HUES48 (cell line): ENCODE measurements at regions not wholly inside any gene's neighbourhood (a gene's known extent, or its start where the extent isn't known, plus 50 kb on each side); places are given as distances from the start of the nearest gene placed in this dataset.

Experiments
- H3K27ac ChIP-seq: one replicate; pipeline ENCODE4 v1.7.0; 2013; ENCODE audit warnings: low read depth, low read length, inconsistent platforms
- H3K27me3 ChIP-seq: 2 replicates; pipeline ENCODE4 v1.6.1; 2013; ENCODE audit warnings: mild to moderate bottlenecking, low read length; ENCODE audit not compliant: control insufficient read depth, insufficient read depth
- H3K36me3 ChIP-seq: 2 replicates; pipeline ENCODE4 v1.6.1; 2013; ENCODE audit warnings: low read length; ENCODE audit not compliant: control insufficient read depth, insufficient read depth
- H3K4me1 ChIP-seq: 2 replicates; pipeline ENCODE4 v1.6.1; 2013; ENCODE audit warnings: mild to moderate bottlenecking, low read length; ENCODE audit not compliant: control insufficient read depth, insufficient read depth
- H3K4me3 ChIP-seq: 2 replicates; pipeline ENCODE4 v1.5.1; 2013; ENCODE audit warnings: mild to moderate bottlenecking, low read depth, low read length
- H3K9ac ChIP-seq: 2 replicates; pipeline ENCODE4 v1.6.1; 2013; ENCODE audit warnings: mild to moderate bottlenecking, low read depth, low read length, moderate library complexity
- H3K9me3 ChIP-seq: 2 replicates; pipeline ENCODE4 v1.6.1; 2013; ENCODE audit warnings: low read length; ENCODE audit not compliant: control insufficient read depth, insufficient read depth

DNA sequence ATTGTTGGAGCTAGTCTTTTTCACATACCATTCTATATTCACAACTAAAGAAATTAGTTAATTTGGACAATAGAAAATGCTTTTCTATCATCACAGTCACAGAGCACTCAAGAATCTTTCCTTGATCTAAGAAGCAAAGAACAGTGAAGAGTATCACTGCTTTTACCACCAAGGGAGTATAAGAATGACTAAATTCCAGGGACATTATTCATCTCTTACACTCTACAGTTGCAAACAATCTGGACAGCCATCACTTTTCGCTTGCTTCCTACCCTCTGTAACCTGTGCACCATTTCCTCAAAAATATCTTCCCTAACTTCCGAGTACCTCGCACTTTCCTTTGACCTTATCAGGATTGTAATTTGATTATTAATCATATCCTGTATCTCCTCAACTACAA, 359.5 kb upstream of the TMCO5A start:
- Histone ChIP-seq H3K4me3 (no peak overlapping the region), H3K27me3 (no peaks in the 10 kb centered on the region), H3K36me3 (no peaks in the 10 kb centered on the region), H3K9me3 (no peaks in the 10 kb centered on the region), H3K9ac (no peak overlapping the region), H3K4me1 (no peaks in the 10 kb centered on the region), H3K27ac (no peak overlapping the region)

DNA sequence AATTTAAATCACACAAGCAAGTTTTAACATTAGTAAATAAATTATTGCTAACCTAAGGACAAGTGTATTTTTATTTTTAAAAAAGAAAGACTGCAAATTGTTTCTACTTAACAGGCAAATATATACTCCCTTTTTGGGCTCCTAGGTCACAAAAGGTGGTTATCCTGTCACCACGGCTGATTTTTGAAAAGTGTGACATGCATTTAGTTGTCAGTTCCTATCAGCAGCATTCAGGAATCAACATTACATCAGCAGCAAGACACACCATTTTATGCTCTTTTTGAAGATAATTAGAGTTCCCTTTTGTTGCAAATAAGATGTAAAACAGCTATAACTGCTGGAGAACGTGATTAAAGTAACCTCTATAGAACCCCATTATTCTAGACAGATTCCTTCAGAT, 357.5 kb upstream of the TMCO5A start:
- peaks cover 5% of the 10 kb centered on the region; the same call in 1 of the 2 replicates for H3K9me3 ChIP-seq
- no peaks in the 10 kb centered on the region for H3K4me1 ChIP-seq
- H3K36me3 ChIP-seq = no peaks in the 10 kb centered on the region
- H3K4me3 ChIP-seq = no peak overlapping the region
- no peak overlapping the region for H3K9ac ChIP-seq
- no peak overlapping the region for H3K27ac ChIP-seq
- H3K27me3 ChIP-seq = no peaks in the 10 kb centered on the region

DNA sequence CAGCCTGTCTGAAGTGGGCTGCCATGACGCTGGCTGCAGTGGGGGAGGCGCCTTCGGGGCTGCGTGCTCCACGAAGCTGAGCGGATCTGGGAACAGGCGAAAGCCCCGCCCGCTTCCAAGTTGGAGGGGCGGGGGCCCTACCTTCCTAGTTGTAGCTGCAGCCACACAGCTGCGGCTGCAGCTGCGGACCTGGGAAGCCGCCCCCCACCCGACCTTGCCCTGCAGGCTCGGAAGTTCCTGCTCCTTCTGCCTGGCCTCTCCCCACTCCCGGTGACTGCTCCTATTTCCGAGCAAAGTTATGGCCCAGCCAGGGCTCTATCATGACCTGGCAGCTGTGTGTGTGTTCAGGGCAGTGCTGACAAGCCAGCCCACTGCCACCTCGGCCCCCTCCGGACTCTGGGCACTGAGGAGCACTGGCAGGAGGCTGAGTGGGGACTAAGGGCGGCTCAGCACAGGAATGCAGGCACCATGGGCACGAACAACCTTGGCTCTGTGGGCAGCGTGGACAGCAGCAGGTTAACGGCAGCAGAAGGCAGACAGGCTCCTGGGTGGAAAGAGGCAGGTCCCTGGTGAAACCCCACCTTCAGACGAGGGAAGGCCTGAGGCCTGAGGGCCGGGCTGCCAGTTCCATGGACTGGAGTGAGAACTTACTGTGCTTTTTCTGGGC, 352.4 kb upstream of the TMCO5A start:
- Histone ChIP-seq H3K9me3 (peaks cover 15% of the 10 kb centered on the region), H3K9ac (no peak overlapping the region), H3K27me3 (no peaks in the 10 kb centered on the region), H3K36me3 (no peaks in the 10 kb centered on the region), H3K27ac (no peak overlapping the region), H3K4me3 (no peak overlapping the region), H3K4me1 (no peaks in the 10 kb centered on the region)

DNA sequence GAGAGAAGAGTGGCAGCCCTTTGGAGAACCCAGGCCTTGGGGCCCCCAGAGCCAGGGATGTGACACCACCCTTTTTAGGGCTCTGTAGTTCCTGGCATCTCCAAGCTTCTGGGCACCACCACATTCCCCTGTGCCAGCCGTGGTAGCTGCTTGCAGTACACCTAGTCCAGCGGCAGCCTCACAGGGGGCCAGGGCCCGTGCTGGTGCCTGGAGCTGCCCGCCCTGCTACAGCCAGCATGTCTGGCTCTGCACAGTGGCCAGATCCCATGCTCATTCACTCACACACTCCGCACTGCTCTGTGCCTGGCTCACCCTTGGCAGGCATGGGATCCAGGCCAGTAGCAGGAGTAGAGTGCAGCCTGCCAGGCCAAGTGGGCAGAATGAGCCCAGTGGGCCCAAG, 351.6 kb upstream of the TMCO5A start:
- no peaks in the 10 kb centered on the region for H3K36me3 ChIP-seq
- H3K27ac ChIP-seq = no peak overlapping the region
- H3K9me3 ChIP-seq = peaks cover 15% of the 10 kb centered on the region
- H3K27me3 ChIP-seq = no peaks in the 10 kb centered on the region
- H3K4me1 ChIP-seq = no peaks in the 10 kb centered on the region
- H3K4me3 ChIP-seq = no peak overlapping the region
- H3K9ac ChIP-seq = no peak overlapping the region

DNA sequence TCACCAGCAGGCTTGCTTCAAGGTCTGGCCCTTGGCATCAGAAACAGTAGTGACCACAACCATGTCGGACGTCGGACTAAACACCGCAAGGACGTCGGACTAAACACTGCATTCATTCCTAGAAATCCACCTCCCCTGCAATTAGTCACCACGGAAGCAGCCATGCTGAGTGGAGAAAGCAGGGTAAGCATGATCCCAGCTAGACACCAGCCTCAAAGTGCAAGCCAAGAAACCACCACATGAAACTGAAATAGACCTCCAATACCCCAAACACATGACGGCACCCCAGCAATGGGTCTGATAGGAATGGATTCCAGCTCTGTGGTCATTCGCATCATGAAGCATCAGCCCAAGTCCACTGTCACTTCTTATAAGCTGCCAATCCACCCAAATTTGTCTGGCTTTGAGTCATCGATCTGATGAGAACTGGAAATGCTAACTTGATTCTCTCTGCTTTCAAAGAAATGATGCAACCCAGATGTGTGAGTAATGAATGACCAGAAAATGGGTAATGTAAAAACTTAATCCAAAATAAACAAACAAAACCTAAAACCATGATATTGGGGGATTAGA, 348.3 kb upstream of the TMCO5A start:
- H3K27ac ChIP-seq = no peak overlapping the region
- no peak overlapping the region for H3K9ac ChIP-seq
- H3K36me3 ChIP-seq = no peaks in the 10 kb centered on the region
- H3K4me3 ChIP-seq = no peak overlapping the region
- H3K27me3 ChIP-seq = no peaks in the 10 kb centered on the region
- no peaks in the 10 kb centered on the region for H3K4me1 ChIP-seq
- H3K9me3 ChIP-seq = peaks cover 15% of the 10 kb centered on the region

DNA sequence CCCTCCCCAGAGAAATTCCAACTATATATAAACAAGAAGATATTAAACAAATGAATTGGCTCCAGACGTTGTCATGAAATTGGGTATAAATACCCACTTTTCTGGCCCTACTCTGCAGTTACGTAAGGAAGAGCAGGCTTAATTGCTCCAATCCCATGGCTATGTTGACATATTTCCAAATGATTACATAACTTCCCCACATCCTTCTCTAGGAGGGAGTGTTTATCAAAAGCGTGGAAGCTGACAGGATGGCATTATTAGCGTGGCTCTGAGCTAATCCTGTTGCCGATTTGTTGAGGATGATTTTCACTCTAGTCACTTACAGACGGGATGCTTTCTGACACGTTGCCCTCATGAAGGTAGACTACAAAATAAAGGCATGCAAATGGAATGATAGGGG, 347.5 kb upstream of the TMCO5A start:
- no peaks in the 10 kb centered on the region for H3K4me1 ChIP-seq
- H3K36me3 ChIP-seq = no peaks in the 10 kb centered on the region
- H3K9me3 ChIP-seq = peaks cover 10% of the 10 kb centered on the region
- no peak overlapping the region for H3K4me3 ChIP-seq
- no peak overlapping the region for H3K9ac ChIP-seq
- no peaks in the 10 kb centered on the region for H3K27me3 ChIP-seq
- H3K27ac ChIP-seq = no peak overlapping the region

DNA sequence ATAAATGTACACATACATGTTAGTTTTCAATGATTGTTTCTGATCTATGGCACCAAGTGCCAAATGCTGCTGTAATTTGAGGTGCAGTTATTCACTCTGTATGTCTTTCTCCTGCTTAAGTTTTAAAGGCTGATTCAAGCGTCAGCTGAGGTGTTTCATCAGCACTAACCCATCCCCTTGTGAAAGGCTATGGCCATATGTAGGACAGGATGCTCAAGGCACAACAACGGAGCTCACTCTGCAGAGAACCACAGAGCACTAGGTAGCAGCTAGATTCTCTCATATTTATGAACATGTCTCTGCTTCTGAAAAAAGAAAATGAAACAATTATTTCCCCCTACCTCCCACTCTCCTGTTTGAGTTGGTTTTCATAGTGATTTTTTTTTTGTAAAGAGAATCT, 340.0 kb upstream of the TMCO5A start:
- H3K4me1 ChIP-seq = no peaks in the 10 kb centered on the region
- H3K9me3 ChIP-seq = no peaks in the 10 kb centered on the region
- no peaks in the 10 kb centered on the region for H3K27me3 ChIP-seq
- H3K9ac ChIP-seq = no peak overlapping the region
- no peak overlapping the region for H3K27ac ChIP-seq
- no peaks in the 10 kb centered on the region for H3K36me3 ChIP-seq
- no peak overlapping the region for H3K4me3 ChIP-seq

DNA sequence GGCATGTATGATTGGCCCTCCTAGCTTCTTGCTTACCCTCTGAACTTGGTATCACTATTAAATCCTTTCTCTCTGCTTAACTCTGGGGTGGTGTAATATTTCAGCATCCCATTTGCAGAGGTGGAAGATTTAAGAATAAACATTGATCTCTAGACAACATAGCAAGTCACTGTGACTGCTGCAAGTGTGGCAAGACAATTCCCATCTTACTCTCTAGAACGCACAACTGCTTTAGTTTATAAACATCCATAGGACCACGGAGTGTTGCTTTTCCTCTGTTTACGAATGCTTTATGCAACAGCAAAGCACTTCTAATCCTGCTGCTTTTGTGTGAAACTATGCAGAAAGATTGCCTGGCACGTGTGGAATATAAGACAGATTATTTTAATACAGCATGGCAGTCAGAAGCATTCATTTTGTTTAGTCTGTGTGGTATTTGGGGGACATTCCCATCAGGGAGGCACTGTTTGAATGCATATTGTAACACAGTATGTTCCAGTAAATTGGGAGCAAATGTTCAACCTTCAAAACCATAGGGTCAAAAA, 338.9 kb upstream of the TMCO5A start:
- no peak overlapping the region for H3K4me3 ChIP-seq
- no peak overlapping the region for H3K9ac ChIP-seq
- no peaks in the 10 kb centered on the region for H3K9me3 ChIP-seq
- H3K36me3 ChIP-seq = no peaks in the 10 kb centered on the region
- H3K27ac ChIP-seq = no peak overlapping the region
- H3K27me3 ChIP-seq = no peaks in the 10 kb centered on the region
- no peaks in the 10 kb centered on the region for H3K4me1 ChIP-seq

DNA sequence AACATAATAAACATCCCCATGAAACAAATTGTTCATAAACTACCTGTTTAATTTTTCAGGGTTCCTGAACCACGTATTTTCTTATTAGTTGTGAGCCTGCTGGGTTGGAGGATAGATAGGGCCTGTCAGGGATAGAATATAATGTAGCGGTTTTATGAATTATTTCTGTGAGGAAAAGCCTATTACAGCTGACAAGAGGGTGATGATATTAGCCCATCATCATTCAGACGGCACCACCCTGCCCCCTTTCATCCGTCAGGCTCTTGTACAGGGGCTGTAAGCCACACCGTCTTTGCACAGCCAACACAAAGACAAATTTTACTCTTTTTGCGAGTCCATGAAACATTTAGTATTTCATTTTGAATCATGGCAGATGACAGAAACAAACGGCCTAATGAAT, 335.3 kb upstream of the TMCO5A start:
- no peaks in the 10 kb centered on the region for H3K4me1 ChIP-seq
- no peaks in the 10 kb centered on the region for H3K9me3 ChIP-seq
- no peak overlapping the region for H3K4me3 ChIP-seq
- H3K27me3 ChIP-seq = no peaks in the 10 kb centered on the region
- no peak overlapping the region for H3K27ac ChIP-seq
- no peaks in the 10 kb centered on the region for H3K36me3 ChIP-seq
- H3K9ac ChIP-seq = no peak overlapping the region

DNA sequence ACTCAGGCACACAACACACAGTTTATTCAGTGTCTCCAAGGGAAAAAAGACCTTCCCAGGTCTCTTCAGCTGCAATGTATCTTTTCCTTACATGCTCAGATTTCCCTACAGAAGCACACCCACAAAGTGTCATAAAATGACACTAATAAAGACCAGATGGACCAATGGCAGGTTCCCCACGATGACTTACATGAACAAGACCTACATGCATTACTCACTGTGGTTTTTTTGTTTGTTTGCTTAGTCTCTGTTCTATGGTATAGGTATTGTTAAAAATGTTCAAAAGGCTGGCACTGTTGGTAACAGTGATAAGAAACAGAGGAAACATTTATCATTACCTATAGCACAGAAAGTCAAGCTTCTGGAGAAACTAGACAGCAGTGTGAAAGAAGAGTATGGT, 318.2 kb upstream of the TMCO5A start:
- Histone ChIP-seq H3K27ac (no peak overlapping the region), H3K4me1 (0 out of 2 replicates have a peak, but pooled peaks cover 2% of the 10 kb centered on the region), H3K9ac (no peak overlapping the region), H3K9me3 (no peaks in the 10 kb centered on the region), H3K27me3 (0 out of 2 replicates have a peak, but pooled peaks cover 4% of the 10 kb centered on the region), H3K36me3 (no peaks in the 10 kb centered on the region), H3K4me3 (no peak overlapping the region)

DNA sequence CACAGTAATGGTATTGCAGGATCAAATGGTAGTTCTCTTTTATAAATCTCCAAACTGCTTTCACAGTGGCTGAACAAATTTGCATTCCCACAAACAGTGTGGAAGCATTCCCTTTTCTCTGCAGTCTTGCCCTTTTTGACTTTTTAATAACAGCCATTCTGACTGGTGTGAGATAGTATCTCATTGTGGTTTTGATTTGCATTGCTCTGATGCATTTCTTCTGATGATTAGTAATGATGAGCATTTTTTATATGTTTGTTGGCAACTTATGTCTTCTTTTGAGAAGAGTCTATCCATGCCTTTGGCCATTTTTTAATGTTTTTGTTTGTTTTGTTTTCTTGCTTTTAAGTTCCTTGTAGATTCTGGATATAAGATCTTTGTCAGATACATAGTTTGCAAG, 316.1 kb upstream of the TMCO5A start:
- H3K4me1 ChIP-seq = no peaks in the 10 kb centered on the region
- no peaks in the 10 kb centered on the region for H3K27me3 ChIP-seq
- H3K27ac ChIP-seq = no peak overlapping the region
- no peaks in the 10 kb centered on the region for H3K9me3 ChIP-seq
- H3K4me3 ChIP-seq = no peak overlapping the region
- no peak overlapping the region for H3K9ac ChIP-seq
- no peaks in the 10 kb centered on the region for H3K36me3 ChIP-seq
